ENCODE measurements at regions not wholly inside any gene's neighbourhood (a gene's known extent, or its start where the extent isn't known, plus 50 kb on each side); places are given as distances from the start of the nearest gene placed in this dataset.

DNA sequence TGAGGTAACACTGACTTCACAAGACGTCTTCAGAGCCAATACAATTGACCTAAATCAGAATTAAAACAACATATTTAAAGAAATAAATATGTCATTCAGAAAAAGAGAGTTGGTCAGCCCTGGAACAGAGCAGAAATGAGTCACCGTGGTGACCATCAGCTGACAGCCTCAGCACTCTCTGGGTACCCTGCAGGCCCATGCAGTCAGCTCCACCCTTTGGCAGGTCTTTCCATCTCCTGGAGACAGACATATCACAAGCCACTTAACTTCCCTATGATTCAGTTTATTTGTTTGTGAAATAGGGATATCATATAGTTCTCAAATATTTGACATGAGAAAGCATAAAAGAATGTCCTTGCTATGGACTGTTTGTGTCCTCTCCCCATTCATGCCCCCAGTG is 151.6 kb upstream of the MEF2C start:
- no TSS peak for BruUV-seq (replicated peaks)
- CTCF ChIA-PET (ENCODE audit: unreplicated experiment) = no interaction called here
- TF ChIP-seq, protein P1, sequence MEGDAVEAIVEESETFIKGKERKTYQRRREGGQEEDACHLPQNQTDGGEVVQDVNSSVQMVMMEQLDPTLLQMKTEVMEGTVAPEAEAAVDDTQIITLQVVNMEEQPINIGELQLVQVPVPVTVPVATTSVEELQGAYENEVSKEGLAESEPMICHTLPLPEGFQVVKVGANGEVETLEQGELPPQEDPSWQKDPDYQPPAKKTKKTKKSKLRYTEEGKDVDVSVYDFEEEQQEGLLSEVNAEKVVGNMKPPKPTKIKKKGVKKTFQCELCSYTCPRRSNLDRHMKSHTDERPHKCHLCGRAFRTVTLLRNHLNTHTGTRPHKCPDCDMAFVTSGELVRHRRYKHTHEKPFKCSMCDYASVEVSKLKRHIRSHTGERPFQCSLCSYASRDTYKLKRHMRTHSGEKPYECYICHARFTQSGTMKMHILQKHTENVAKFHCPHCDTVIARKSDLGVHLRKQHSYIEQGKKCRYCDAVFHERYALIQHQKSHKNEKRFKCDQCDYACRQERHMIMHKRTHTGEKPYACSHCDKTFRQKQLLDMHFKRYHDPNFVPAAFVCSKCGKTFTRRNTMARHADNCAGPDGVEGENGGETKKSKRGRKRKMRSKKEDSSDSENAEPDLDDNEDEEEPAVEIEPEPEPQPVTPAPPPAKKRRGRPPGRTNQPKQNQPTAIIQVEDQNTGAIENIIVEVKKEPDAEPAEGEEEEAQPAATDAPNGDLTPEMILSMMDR (conservative IDR thresholded peaks at IDR 0.05; ENCODE audit: low read length) = no peak
- no peak for TF ChIP-seq EZH2phosphoT487 (IDR thresholded peaks at IDR 0.05; ENCODE audit: borderline replicate concordance, low read depth, low read length)
- H3K27ac ChIP-seq (ENCODE audit: low read depth, low read length, poor library complexity, severe bottlenecking) = no peak overlapping the region
- no peak overlapping the region for H3K4me2 ChIP-seq (ENCODE audit: low read length)
- no peaks in the 10 kb centered on the region for H3K79me2 ChIP-seq (ENCODE audit: insufficient read depth, low read depth, low read length)
- H2AFZ ChIP-seq (ENCODE audit: low read length) = no peak overlapping the region
- DNase-seq (ENCODE audit: low spot score) = no peak
- no peaks in the 10 kb centered on the region for H3K9me3 ChIP-seq (ENCODE audit: low read length)
- H4K20me1 ChIP-seq (ENCODE audit: insufficient read depth, low read length) = no peaks in the 10 kb centered on the region
- intact Hi-C loops (cut with micrococcal nuclease; ENCODE audit: unreplicated experiment) = no loop called here
- POLR2A ChIA-PET = no interaction called here
- H3K36me3 ChIP-seq (ENCODE audit: insufficient read depth, low read length) = no peaks in the 10 kb centered on the region
- no peaks in the 10 kb centered on the region for H3K4me1 ChIP-seq (ENCODE audit: insufficient read depth, low read length, poor library complexity, severe bottlenecking)
- no peak overlapping the region for H3K4me3 ChIP-seq (ENCODE audit: low read depth, low read length, poor library complexity, severe bottlenecking)
- no peaks in the 10 kb centered on the region for H3K9me2 ChIP-seq (ENCODE audit: insufficient read depth, low read length)

DNA sequence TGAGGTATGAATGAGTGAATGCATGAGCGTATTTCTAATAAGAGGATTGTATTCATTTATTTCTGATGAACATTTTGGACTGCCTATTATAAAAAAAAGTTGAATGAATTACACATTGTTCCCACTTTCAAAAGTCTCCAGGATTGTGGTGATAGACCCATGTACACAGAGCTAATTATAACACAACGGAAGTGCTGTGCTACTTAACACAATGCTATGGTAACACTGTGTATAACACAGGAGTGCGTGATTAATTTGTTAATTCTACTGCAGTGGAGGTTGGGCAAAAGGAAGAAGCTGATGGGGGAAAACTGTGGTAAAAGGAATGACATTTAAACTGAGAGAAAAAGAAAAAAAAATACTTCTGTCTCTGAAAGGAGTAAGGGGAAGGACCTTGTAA is 147.8 kb upstream of the MEF2C start:
- CTCF ChIA-PET (ENCODE audit: unreplicated experiment) = no interaction called here
- H3K4me1 ChIP-seq (ENCODE audit: insufficient read depth, low read length, poor library complexity, severe bottlenecking) = no peaks in the 10 kb centered on the region
- no peaks in the 10 kb centered on the region for H3K9me2 ChIP-seq (ENCODE audit: insufficient read depth, low read length)
- no peak overlapping the region for H3K27ac ChIP-seq (ENCODE audit: low read depth, low read length, poor library complexity, severe bottlenecking)
- no peak overlapping the region for H3K4me2 ChIP-seq (ENCODE audit: low read length)
- H3K36me3 ChIP-seq (ENCODE audit: insufficient read depth, low read length) = no peaks in the 10 kb centered on the region
- H3K79me2 ChIP-seq (ENCODE audit: insufficient read depth, low read depth, low read length) = no peaks in the 10 kb centered on the region
- no peak overlapping the region for H3K4me3 ChIP-seq (ENCODE audit: low read depth, low read length, poor library complexity, severe bottlenecking)
- intact Hi-C loops (cut with micrococcal nuclease; ENCODE audit: unreplicated experiment) = no loop called here
- H3K9me3 ChIP-seq (ENCODE audit: low read length) = no peaks in the 10 kb centered on the region
- POLR2A ChIA-PET = interaction anchor here (0.6 to 1.1 kb wide), 3 partner anchors 9 to 303 kb away, joined by 3 to 4 read pairs (median 3); no protein-coding TSS in a partner anchor
- no peak overlapping the region for H2AFZ ChIP-seq (ENCODE audit: low read length)
- no peak for TF ChIP-seq EZH2phosphoT487 (IDR thresholded peaks at IDR 0.05; ENCODE audit: borderline replicate concordance, low read depth, low read length)
- TF ChIP-seq, protein P1 (conservative IDR thresholded peaks at IDR 0.05; ENCODE audit: low read length) = no peak
- BruUV-seq (replicated peaks) = no TSS peak
- DNase-seq (ENCODE audit: low spot score) = no peak
- H4K20me1 ChIP-seq (ENCODE audit: insufficient read depth, low read length) = no peaks in the 10 kb centered on the region

DNA sequence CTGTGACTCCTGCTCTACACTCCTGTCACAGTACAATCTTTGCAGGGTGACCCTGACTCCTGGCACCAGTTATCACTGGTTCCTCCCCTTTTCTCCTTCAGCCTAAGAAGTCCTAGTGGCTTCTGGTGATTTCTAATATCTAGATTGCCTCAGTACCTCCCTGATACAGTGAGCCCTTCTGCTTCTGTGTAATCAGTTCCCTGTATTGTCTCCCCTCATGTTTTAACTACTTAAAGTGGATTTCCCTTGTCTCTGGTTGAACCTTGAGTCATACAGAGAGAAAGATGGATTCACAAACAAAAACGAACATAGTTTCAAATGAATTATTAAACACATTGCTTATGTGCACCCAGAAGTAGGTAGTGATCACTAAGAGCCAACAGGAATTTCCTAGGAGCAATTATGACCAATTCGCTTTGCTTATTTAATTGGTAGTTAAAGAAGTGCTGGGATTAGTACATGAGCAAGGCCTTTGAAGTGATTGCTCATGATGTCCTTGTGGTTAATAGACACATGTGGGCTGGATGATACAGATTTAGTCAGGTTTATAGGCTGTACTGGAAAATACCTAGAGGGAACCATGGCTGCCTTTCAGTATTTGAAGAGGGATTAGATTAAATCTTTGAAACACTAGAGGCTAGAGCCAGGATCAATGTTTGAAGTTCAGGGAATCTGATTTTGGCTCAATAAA is 145.8 kb upstream of the MEF2C start:
- CTCF ChIA-PET (ENCODE audit: unreplicated experiment) = no interaction called here
- TF ChIP-seq, protein P1 (conservative IDR thresholded peaks at IDR 0.05; ENCODE audit: low read length) = no peak
- no peak for TF ChIP-seq EZH2phosphoT487 (IDR thresholded peaks at IDR 0.05; ENCODE audit: borderline replicate concordance, low read depth, low read length)
- Histone ChIP-seq H3K27ac (ENCODE audit: low read depth, low read length, poor library complexity, severe bottlenecking) (no peak overlapping the region), H4K20me1 (ENCODE audit: insufficient read depth, low read length) (no peaks in the 10 kb centered on the region), H3K79me2 (ENCODE audit: insufficient read depth, low read depth, low read length) (no peaks in the 10 kb centered on the region), H3K4me1 (ENCODE audit: insufficient read depth, low read length, poor library complexity, severe bottlenecking) (no peaks in the 10 kb centered on the region), H3K4me3 (ENCODE audit: low read depth, low read length, poor library complexity, severe bottlenecking) (no peak overlapping the region), H3K36me3 (ENCODE audit: insufficient read depth, low read length) (no peaks in the 10 kb centered on the region), H3K4me2 (ENCODE audit: low read length) (no peak overlapping the region), H3K9me2 (ENCODE audit: insufficient read depth, low read length) (no peaks in the 10 kb centered on the region), H3K9me3 (ENCODE audit: low read length) (no peaks in the 10 kb centered on the region), H2AFZ (ENCODE audit: low read length) (no peak overlapping the region)
- no peak for DNase-seq (ENCODE audit: low spot score)
- no TSS peak for BruUV-seq (replicated peaks)
- POLR2A ChIA-PET = no interaction called here
- intact Hi-C loops (cut with micrococcal nuclease; ENCODE audit: unreplicated experiment) = no loop called here

Data from OCI-LY7 (cell line).